HepG2 (cell line): ENCODE measurements at regions not wholly inside any gene's neighbourhood (a gene's known extent, or its start where the extent isn't known, plus 50 kb on each side); places are given as distances from the start of the nearest gene placed in this dataset.

Experiments used
- KLF15 ChIP-seq: sonication (generic); formaldehyde crosslinking; IDR thresholded peaks from 2 replicates; pipeline ENCODE4 v1.8.1; 2023; ENCODE audit warnings: borderline replicate concordance, mild to moderate bottlenecking, inconsistent platforms, missing genetic modification reagents, mixed read lengths
- MLXIP ChIP-seq: sonication (generic); formaldehyde crosslinking; IDR thresholded peaks from 2 replicates; pipeline ENCODE4 v1.9.0; 2021; ENCODE audit warnings: missing genetic modification reagents, borderline replicate concordance
- NCOA5 ChIP-seq: sonication (generic); formaldehyde crosslinking; IDR thresholded peaks from 2 replicates; pipeline ENCODE4 v1.4.0; 2020; ENCODE audit warnings: missing genetic modification reagents
- RBM39 ChIP-seq: fragments of 200-400 bp; formaldehyde crosslinking; IDR thresholded peaks from one replicate; pipeline ENCODE4 v1.6.1; 2018; ENCODE audit warnings: antibody characterized with exemption, mild to moderate bottlenecking, low read depth, low read length; ENCODE audit not compliant: poor library complexity, severe bottlenecking
- RERE ChIP-seq: IDR thresholded peaks from 2 replicates; pipeline ENCODE4 v1.6.1; 2016; ENCODE audit warnings: low read depth, missing genetic modification reagents, missing compliant biosample characterization
- ZNF234 ChIP-seq: sonication (generic); formaldehyde crosslinking; conservative IDR thresholded peaks from 2 replicates; pipeline ENCODE4 v1.5.1; 2020; ENCODE audit warnings: mild to moderate bottlenecking, missing genetic modification reagents
- ZNF34 ChIP-seq: sonication (generic); formaldehyde crosslinking; IDR thresholded peaks from 2 replicates; pipeline ENCODE4 v1.4.0; 2020; ENCODE audit warnings: mild to moderate bottlenecking, missing genetic modification reagents, borderline replicate concordance
- ZNF687 ChIP-seq: sonication (generic); formaldehyde crosslinking; IDR thresholded peaks from 2 replicates; pipeline ENCODE4 v1.5.1; 2020; ENCODE audit warnings: mild to moderate bottlenecking, missing genetic modification reagents, moderate library complexity
- ZZZ3 ChIP-seq: sonication (generic); formaldehyde crosslinking; IDR thresholded peaks from 2 replicates; pipeline ENCODE4 v1.4.0; 2020; ENCODE audit warnings: missing genetic modification reagents, mild to moderate bottlenecking, borderline replicate concordance
- TF ChIP-seq, protein P1 (sequence below): sonication (generic); formaldehyde crosslinking; IDR thresholded peaks from 2 replicates; pipeline ENCODE4 v1.5.0; 2020; ENCODE audit warnings: missing genetic modification reagents, mild to moderate bottlenecking, borderline replicate concordance
- TF ChIP-seq, protein P2 (sequence below), 2 experiments: IDR thresholded peaks; 2 replicates each; pipeline ENCODE4 v1.6.1; 2011 to 2012; ENCODE audit warnings: low read length in 2 of 2, borderline replicate concordance in 1 of 2, low read depth in 1 of 2, mild to moderate bottlenecking in 1 of 2, moderate library complexity in 1 of 2

GRCh38 chr7:85426487-85426960 lies 239.7 kb upstream of the SEMA3D start (continued):
- TF ChIP-seq ZNF34 (CRISPR knock-in tag): no peak
- TF ChIP-seq, protein P1, sequence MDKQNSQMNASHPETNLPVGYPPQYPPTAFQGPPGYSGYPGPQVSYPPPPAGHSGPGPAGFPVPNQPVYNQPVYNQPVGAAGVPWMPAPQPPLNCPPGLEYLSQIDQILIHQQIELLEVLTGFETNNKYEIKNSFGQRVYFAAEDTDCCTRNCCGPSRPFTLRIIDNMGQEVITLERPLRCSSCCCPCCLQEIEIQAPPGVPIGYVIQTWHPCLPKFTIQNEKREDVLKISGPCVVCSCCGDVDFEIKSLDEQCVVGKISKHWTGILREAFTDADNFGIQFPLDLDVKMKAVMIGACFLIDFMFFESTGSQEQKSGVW (CRISPR knock-in tag): no peak
- TF ChIP-seq ZNF234 (CRISPR knock-in tag): no peak
- no peak for TF ChIP-seq RERE (CRISPR knock-in tag)
- TF ChIP-seq, protein P2, sequence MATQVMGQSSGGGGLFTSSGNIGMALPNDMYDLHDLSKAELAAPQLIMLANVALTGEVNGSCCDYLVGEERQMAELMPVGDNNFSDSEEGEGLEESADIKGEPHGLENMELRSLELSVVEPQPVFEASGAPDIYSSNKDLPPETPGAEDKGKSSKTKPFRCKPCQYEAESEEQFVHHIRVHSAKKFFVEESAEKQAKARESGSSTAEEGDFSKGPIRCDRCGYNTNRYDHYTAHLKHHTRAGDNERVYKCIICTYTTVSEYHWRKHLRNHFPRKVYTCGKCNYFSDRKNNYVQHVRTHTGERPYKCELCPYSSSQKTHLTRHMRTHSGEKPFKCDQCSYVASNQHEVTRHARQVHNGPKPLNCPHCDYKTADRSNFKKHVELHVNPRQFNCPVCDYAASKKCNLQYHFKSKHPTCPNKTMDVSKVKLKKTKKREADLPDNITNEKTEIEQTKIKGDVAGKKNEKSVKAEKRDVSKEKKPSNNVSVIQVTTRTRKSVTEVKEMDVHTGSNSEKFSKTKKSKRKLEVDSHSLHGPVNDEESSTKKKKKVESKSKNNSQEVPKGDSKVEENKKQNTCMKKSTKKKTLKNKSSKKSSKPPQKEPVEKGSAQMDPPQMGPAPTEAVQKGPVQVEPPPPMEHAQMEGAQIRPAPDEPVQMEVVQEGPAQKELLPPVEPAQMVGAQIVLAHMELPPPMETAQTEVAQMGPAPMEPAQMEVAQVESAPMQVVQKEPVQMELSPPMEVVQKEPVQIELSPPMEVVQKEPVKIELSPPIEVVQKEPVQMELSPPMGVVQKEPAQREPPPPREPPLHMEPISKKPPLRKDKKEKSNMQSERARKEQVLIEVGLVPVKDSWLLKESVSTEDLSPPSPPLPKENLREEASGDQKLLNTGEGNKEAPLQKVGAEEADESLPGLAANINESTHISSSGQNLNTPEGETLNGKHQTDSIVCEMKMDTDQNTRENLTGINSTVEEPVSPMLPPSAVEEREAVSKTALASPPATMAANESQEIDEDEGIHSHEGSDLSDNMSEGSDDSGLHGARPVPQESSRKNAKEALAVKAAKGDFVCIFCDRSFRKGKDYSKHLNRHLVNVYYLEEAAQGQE (IDR thresholded peaks at IDR 0.05; ENCODE audit: borderline replicate concordance in 1 of 2, low read depth in 1 of 2, low read length in 2 of 2): peak in 1 of 2 experiments; percentile 8; a peak in 1 of 4 replicates
- TF ChIP-seq KLF15 (CRISPR knock-in tag): no peak
- TF ChIP-seq ZNF687: no peak
- no peak for TF ChIP-seq NCOA5 (CRISPR knock-in tag)
- no peak for TF ChIP-seq RBM39
- no peak for TF ChIP-seq ZZZ3 (CRISPR knock-in tag)
- TF ChIP-seq MLXIP (CRISPR knock-in tag): no peak
